Uterus (tissue), 2 donors: ENCODE measurements at regions not wholly inside any gene's neighbourhood (a gene's known extent, or its start where the extent isn't known, plus 50 kb on each side); places are given as distances from the start of the nearest gene placed in this dataset.

Experiments
- CTCF ChIP-seq, 4 experiments: fragments of 200-600 bp in 2 of 4; fragments of 450-650 bp in 2 of 4; sonication (generic) in 2 of 4; IDR thresholded peaks; one replicate each; pipeline ENCODE4 v1.5.1; 2016 to 2019; ENCODE audit warnings: antibody characterized with exemption in 4 of 4, mild to moderate bottlenecking in 2 of 4, moderate library complexity in 1 of 4
- POLR2A ChIP-seq, 2 donors: fragments of 450-650 bp; IDR thresholded peaks; one replicate each; pipeline ENCODE4 v1.6.1; 2016; ENCODE audit warnings: antibody characterized with exemption in 2 of 2, mild to moderate bottlenecking in 1 of 2, moderate library complexity in 1 of 2

- no peak for TF ChIP-seq CTCF (IDR thresholded peaks at IDR 0.05)
- no peak for TF ChIP-seq POLR2A (IDR thresholded peaks at IDR 0.05)
These were observed 261.1 kb downstream of the HDGFL1 start for GRCh38 chr6:22830463-22830862.
